ENCODE measurements at regions not wholly inside any gene's neighbourhood (a gene's known extent, or its start where the extent isn't known, plus 50 kb on each side); places are given as distances from the start of the nearest gene placed in this dataset.
"Not testable (repeated sequence)": the region's sequence is repeated elsewhere in the genome, so short reads cannot be mapped to it uniquely, and the experiment has no call there.

DNA sequence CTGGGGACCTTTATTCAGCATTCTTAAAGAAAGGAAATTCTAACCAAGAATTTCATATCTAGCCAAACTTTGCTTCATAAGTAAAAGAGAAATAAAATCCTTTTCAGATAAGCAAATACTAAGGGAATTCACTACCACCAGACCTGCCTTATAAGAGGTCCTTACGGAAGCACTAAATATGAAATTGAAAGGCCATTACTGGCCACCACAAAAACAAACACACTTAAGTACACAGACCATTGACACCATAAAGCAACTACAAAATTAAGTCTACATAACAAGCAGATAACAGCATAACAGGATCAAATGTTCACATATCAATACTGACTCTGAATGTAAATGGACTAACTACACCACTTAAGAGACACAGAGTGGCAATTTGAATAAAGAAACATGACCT lies 361.4 kb upstream of the POU5F2 start:
- DNase-seq (ENCODE audit: low read depth), result no peak

DNA sequence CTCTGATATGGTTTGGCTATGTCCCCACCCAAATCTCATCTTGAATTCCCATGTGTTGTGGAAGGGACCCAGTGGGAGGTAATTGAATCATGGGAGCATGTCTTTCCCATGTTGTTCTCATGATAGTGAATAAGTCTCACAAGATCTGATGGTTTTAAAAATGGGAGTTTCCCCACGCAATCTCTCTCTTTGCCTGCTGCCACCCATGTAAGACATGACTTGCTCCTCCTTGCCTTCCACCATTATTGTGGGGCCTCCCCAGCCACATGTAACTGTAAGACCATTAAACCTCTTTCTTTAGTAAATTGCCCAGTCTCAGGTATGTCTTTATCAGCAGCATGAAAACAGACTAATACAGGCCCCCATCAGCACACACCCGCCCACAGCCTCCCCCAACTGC lies 356.0 kb upstream of the POU5F2 start:
- DNase-seq (ENCODE audit: low read depth), result not testable (repeated sequence)

DNA sequence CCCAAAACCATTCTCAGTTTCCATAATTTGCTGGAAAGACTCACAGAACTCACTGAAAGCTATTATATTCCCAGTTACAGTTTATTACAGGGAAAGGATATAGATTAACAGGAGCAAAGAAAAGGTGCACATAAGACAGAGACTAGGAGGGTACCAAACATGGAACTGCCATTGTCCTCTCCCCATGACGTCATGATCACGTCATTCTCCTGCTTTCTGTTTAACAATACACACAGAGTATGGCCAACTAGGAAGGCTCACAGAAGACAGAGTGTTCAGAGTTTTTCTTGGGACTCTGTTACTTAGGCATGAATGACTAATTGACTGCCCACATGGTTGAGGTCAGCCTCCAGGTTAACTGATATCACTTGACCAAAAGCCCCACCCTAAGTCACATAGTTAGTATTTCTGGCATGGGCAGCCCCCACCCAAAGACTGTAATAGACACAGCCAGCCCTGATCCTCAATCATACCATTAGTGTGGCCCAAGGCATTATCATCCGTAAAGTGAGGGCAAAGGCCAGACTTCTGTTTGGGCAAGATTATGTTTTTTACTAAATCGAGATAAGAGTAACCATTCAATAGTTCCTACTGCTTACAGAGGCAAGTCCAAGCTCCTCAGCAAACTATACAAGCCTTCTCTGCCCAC lies 353.5 kb upstream of the POU5F2 start:
- peak; percentile 6 for DNase-seq (ENCODE audit: low read depth)

DNA sequence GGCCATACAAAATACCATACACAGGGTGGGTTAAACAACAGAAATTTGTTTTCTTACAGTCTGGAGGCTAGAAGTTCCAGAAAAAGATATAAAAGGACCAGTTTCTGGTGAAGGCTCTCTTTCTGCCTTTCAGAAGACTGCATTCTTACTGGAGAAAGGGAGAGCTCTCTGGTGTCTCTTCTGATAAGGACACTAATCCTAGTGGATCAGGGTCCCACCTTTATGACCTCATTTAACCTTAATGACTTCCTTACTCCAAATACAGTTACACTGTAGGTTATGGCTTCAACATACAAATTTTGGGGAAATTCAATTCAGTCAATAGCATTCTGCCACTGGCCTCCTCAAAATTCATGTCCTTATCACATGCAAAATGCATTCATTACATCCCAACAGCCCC lies 351.9 kb upstream of the POU5F2 start:
- no peak for DNase-seq (ENCODE audit: low read depth)

DNA sequence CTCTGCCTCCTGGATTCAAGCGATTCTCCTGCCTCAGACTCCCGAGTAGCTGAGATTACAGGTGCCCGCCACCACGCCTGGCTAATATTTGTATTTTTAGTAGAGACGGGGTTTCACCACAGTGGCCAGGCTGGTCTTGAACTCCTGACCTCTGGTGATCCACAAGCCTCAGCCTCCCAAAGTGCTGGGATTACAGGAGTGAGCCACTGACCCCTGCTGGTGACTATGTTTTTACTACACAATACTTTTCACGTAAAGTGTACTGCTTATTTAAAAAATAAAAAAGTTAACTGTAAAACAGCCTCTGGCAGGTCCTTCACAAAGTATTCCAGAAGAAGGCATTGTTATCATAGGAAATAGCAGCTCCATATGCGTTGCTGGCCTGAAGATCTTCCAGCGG lies 345.2 kb upstream of the POU5F2 start:
- peak; percentile 30 for DNase-seq (ENCODE audit: low read depth)

DNA sequence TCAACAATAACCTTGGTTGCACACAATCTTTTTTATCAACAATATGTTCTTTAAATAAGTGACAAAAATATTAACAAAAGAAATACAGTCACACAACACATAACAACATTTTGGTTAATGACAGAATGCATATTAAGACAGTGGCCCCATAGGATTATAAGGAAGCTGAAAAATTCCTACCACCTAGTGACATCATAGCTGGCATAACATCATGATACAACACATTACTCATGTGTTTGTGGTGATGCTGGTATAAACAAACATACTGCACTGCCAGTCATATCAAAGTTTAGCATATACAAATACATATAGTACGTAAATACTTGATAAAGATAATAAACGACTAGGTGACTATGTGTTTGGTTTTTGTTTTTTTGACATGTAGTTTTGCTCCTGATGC lies 344.8 kb upstream of the POU5F2 start:
- peak; percentile 23 for DNase-seq (ENCODE audit: low read depth)

DNA sequence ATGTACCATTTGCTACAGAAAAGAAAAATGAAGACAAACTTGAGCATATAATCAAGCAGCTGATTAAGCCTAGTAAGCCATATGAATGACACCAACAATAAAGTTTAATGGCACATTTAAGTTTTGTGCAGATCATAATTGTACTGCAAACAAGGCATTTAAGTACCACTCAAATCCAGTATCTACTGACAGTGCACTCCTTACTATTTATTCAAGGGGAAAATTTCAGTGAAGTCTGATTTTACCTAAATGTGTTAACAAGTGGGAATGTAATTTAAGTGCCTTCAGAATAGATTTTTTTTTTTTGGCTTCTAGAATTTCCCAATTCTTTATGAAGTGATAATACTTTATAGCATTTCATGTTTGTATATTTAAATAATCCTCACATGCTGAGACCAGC lies 341.0 kb upstream of the POU5F2 start:
- DNase-seq (ENCODE audit: low read depth), result no peak

DNA sequence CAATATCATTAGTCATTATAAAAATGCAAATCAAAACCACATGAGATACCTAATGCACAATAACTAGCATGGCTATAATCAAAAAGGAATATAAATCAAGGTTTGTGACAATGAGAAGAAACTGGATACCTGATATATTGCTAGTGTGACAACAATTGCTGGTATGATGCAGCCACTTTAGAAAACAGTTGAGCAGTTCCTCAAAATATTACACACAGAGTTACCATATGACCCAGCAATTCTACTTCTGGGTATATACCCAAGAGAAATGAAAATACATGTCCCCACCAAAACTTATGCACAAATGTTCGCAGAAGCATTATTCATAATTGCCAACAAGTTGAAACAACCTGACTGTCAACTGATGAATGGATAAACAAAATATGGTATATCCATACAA lies 339.7 kb upstream of the POU5F2 start:
- DNase-seq (ENCODE audit: low read depth), result no peak

DNA sequence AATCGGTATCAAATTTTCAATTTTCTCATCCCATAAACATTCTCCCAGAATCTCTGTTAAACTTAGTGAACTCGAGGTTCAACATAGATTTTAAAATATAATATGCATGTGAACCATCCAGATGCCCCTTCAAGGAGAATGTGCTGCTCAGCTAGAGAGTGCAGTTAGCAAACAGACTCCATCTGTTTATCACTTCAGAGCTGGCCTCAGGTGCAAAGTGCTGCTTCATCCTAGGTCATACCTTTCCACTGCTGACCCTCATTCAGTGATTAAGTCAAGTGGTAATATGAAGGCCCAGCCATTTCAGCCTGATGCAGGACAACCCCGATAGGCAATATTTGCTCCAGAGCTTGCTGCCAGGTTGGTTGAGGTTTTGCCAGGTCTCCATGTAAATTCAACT lies 339.0 kb upstream of the POU5F2 start:
- no peak for DNase-seq (ENCODE audit: low read depth)

DNA sequence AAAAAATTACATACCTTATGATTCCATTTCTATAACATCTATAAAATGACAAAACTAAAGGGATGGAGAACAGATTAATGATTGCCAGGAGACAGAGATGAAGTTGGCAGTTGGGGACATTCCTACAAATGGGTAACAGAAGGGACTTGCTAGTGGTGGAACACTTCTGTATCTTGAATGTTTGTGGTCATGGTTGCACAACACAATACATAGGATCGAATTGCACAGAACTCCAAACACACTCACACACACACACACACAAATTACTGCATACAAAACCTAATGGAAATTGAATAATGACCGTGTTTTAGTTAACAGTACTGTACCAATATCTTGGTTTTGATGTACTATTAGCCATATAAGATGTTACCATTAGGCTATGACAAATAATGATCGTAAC lies 330.7 kb upstream of the POU5F2 start:
- no peak for DNase-seq (ENCODE audit: low read depth)

DNA sequence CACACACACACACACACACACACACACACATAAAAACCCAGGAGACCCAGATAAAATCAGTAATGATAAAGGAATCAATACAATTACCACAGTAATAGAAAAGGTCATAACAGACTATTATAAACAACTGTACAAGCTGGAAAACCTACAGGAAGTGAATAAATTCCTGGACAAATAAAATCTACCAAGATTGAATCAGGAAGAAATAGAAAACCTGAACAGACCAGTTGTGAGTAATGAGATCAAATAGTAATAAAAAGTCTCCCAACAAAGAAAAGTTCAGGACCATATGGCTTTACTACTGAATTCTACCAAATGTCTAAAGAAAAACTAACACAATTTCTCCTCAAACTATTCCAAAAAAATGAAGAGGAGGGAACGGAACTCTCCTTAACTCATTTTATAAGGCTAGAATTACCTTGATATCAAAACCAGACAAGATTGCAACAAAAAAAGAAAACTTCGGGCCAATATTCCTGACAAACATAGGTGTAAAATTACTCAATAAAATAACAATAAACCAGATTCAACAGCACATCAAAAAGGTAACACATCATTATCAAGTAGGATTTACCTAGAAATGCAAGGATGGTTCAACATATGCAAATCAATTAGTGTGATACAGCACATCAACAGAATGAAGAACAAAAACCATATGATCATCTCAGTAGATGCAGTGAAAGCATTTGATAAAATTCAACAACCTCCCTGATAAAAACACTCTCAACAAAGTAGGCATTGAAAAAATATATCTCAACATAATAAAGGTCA lies 325.2 kb upstream of the POU5F2 start:
- DNase-seq (ENCODE audit: low read depth), result no peak

DNA sequence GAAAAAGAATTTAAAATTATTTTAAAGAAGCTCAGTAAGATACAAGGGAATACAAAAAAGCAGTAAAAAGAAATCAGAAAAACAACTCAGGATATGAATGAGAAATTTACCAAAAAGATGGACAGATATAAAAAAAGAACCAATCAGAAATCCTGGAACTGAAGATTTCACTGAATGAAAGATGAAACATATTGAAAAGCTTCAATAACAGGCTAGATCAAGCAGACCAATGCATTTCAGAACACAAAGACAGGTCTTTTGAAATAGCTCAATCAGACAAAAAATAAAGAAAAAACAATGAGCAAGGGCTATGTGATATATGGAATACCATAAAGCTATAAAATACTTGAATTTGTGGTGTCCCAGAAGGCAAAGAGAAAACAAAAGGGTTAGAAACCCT lies 322.6 kb upstream of the POU5F2 start:
- no peak for DNase-seq (ENCODE audit: low read depth)

DNA sequence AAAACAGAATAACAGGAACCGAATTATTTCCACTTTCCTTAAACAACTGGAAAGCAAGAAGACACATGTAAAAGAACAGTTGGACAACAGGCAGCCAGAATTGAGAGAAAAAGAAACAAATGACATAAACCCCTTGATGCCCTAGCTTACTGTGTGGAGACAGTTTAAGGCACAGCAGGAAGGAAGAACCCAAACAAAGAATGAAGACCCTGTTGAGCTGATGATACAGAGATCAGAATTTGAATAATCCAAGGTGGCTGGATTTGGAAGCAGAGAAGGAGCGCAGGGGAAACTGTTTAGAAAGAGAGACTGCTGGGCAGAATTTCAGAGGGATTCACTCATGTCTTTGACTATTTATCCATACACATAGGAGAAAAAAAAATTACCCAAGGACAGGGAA lies 316.3 kb upstream of the POU5F2 start:
- DNase-seq (ENCODE audit: low read depth), result no peak

DNA sequence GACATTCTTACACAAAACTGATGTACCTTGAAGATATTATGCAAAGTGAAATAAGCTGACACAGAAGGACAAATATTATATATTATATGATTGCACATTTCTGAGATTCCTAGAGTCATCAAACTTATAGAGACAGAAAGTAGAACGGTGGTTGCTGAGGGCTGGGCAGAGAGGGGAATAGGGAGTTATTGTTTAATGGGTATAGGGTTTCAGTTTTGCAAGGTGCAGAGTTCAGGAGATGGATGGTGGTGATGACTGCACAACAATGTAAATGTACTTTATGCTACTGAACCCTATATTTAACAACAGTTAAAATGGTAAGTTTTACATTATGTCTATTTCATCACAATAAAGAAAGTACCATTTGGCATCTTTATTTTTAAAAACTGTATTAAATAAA lies 315.8 kb upstream of the POU5F2 start:
- DNase-seq (ENCODE audit: low read depth), result no peak

DNA sequence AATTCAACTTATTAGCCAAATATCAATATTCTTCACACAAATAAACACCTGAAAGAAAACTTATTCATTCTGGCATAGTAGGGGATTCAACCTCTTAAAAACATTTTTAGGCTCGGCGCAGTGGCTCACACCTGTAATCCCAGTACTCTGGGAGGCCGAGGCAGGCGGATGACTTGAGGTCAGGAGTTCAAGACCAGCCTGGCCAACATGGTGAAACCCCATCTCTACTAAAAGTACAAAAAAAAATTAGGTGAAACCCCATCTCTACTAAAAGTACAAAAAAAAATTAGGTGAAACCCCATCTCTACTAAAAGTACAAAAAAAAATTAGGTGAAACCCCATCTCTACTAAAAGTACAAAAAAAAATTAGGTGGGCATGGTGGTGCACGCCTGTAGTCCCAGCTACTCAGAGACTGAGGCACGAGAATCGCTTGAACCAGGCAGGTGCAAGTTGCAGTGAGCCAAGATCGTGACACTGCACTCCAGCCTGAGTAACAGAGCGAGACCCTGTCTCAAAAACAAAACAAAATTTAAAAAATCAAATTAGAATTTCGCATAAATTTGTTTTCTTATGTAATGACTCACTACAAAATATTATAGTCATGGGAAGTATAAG lies 308.0 kb upstream of the POU5F2 start:
- not testable (repeated sequence) for DNase-seq (ENCODE audit: low read depth)

DNA sequence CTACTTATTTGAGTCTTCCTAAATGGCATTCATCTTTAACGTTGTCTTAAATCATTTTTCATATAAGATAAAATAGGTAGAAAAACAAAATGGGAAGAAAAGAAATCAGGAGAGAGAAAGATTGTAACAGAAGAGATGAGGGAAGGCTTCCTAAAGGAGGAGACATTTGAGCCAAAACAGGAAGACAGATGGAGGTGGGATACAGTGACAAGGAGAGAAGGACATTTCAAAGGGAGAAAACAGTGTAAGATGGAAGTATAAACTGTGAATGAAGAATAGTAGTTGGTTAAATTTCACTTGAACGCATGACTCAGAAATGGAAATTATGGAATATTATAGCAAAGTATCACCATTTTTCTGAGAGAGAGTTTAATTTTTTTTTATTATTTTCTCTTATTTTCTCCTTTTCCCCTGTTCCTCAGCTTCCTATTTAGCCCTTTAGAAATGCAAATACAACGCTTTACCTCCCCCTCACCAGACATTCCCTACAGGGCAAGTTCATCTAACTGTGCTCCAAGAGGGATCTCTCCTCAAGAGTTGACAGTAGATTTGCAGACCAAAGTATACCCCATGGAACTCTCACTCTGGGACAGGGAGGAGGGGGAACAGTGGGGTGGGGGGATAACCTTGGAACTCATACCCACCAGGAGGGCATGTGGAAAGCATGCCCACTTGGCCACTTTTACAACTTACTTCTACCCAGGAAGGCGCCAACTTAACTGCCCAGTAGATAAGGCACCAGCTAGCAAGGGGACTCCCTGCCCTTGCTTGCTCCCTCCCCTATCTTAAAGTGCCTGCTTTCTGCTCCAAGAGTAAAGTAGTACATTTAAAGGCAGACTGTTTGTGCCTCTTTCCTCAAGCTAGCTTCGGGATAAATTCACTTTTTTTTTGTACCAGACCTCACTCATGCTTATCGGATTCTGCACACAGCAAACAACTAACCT lies 304.7 kb upstream of the POU5F2 start:
- no peak for DNase-seq (ENCODE audit: low read depth)

DNA sequence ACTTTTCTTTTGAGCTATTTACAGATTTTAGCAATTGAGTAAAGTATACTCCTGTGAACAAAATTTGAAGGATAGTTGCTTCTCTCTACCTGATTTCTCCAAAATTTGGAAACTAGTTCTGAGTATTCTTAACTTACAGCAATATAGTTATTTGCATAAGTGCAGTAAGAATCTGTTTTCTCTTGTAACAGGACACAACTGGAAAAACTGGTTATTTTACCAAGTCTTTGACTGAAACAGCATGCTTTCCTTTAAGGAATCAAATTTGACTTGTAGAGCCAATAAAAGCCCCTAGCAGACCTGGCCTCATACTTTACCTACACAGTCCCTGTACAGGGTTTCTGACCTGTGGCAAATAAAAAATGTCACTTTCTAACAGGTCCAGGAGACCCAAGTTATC lies 301.9 kb upstream of the POU5F2 start:
- no peak for DNase-seq (ENCODE audit: low read depth)

DNA sequence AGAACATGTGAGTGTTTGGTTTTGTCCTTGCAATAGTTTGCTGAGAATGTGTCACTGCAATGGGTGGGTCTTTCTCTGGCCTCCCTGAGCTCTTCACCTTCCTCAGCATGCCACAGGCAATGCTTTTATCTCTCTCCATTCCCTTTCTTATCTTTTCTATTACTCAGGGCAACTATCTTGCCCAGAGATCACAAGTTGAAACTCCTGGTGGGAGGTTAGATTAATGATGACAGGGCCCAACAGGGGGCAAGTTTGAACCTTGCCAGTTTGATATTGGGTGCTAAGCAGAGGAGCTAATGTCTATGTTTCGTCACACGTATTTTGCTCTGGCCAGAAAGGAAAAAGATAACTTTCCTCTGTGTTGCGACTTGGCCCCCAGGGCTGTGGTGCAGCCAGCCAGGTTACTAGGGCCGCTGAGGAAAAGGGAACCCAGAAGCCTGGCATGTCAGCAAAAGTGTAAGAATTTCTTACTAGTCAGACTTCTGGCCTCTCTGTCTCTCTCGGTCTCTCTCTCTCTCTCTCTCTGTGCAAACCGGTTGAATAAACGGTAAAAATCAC lies 299.3 kb upstream of the POU5F2 start:
- DNase-seq (ENCODE audit: low read depth), result no peak

DNA sequence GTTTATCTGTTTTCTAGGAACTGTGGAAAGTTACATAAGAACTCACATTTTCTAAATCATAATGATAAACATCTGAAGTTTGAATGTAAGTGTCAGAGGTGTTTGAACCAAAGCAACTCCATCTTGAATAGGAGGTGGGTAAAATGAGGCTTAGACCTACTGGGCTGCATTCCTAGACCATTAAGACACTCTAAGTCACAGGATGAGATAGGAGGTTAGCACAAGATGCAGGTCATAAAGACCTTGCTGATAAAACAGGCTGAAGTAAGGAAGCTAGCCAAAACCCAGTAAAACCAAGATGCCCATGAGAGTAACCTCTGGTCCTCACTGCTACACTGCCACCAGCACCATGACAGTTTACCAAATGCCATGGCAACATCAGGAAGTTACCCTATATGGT lies 297.7 kb upstream of the POU5F2 start:
- DNase-seq (ENCODE audit: low read depth), result no peak

DNA sequence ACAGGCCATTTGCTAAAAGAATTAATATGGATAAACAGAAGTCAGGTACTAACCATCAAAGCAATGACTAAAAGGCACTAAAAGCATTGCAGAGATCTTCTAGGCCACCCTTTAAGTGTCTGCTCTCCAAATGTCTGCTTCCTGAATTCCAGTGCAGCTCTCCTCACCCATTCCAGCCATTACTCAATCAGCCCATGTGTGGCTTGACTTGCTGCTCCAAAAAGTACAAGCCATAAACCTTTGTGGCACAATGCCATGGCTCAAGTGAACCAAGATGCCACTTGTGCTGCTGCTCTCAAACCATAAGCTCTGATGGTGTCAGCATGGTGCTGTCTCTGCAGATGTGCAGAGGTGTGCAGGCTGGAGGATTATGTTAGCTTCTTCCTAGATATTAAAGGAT lies 290.2 kb upstream of the POU5F2 start:
- DNase-seq (ENCODE audit: low read depth), result no peak

DNA sequence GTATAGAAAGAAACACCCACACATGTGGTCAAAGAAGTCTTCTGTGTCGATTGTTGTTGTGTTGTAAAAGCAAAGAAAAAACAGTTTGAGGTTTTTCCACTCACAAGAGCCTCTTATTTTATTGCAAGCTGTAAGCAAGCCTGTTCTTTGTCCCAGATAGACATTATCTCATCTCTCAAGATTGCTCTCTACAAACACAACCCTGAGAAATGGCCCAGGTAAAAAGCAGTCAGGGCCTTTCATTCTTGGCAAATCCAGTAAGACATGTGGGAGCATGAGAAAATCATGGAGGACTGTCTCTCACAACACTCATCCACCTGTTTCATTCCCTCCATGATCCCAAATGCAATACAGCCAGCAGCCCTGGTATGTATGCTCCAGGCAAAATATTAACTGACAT lies 286.6 kb upstream of the POU5F2 start:
- no peak for DNase-seq (ENCODE audit: low read depth)

DNA sequence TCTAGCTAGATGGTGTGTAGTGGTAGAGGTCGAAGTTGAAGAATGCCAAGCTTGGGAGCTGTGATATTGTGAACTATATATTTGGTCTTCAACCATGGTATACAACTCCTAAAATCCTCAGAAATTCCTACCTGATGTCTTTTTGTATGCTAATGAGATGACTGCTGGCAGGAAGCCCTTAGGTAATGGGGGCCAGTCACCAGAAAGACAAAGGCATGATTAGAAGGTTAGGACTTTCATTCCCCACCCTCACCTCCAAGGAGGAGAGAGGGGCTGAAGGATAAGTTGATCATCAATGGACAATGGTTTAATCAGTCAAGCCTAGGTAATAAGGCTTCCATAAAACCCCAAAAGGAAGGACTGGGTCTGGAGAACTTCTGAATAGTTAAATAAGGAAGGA lies 285.7 kb upstream of the POU5F2 start:
- DNase-seq (ENCODE audit: low read depth), result no peak
